ENCODE measurements at regions not wholly inside any gene's neighbourhood (a gene's known extent, or its start where the extent isn't known, plus 50 kb on each side); places are given as distances from the start of the nearest gene placed in this dataset.

GRCh38 chr2:45172760-45173392 is 163.6 kb upstream of the SIX2 start:
- no peak overlapping the region for H2BK12ac ChIP-seq (ENCODE audit: low read length in 2 of 2)
- peaks cover 11% of the 10 kb centered on the region for H3K4me1 ChIP-seq (ENCODE audit: control insufficient read depth, insufficient read depth, low read depth, low read length)
- no peak overlapping the region for H3K4ac ChIP-seq (ENCODE audit: low read depth in 1 of 2, low read length in 2 of 2)
- peaks cover 0 to 6% of the 10 kb centered on the region in 2 experiments for H3K27me3 ChIP-seq (ENCODE audit: control insufficient read depth in 1 of 2, insufficient read depth in 1 of 2, low read length in 2 of 2)
- DNase-seq: no peak
- no peak overlapping the region for H3K14ac ChIP-seq (ENCODE audit: low read length in 2 of 2)
- peak overlapping the region; percentile 19 for H3K9ac ChIP-seq (ENCODE audit: low read length)
- H2AK5ac ChIP-seq (ENCODE audit: low read length, severe bottlenecking): no peak overlapping the region
- no peak overlapping the region for H3K23ac ChIP-seq (ENCODE audit: low read length in 2 of 2)
- no peak overlapping the region for H3K4me2 ChIP-seq (ENCODE audit: low read length, poor library complexity, severe bottlenecking)
- no peak overlapping the region for H2BK120ac ChIP-seq (ENCODE audit: low read depth, low read length)
- peaks cover 5% of the 10 kb centered on the region for H3K79me1 ChIP-seq (replicated peaks; ENCODE audit: low read length, poor library complexity, severe bottlenecking)
- H2BK5ac ChIP-seq (ENCODE audit: low read depth, low read length, poor library complexity, severe bottlenecking): no peak overlapping the region
- 100% methylated on average over 1 of the region's 2 CpGs for WGBS
- no peak overlapping the region for H4K91ac ChIP-seq (ENCODE audit: low read length)
- H3K18ac ChIP-seq (ENCODE audit: low read depth in 1 of 2, low read length in 2 of 2): no peak overlapping the region
- no peak overlapping the region for H2BK15ac ChIP-seq (ENCODE audit: low read depth, poor library complexity, severe bottlenecking)
- H3K36me3 ChIP-seq (ENCODE audit: control insufficient read depth in 1 of 2, insufficient read depth in 2 of 2, low read depth in 1 of 2, low read length in 2 of 2): no peaks in the 10 kb centered on the region
- H3K9me3 ChIP-seq (ENCODE audit: control insufficient read depth, low read length): no peaks in the 10 kb centered on the region
- no peak overlapping the region for H2AFZ ChIP-seq (ENCODE audit: low read depth, low read length)
- peak overlapping the region; percentile 34 for H3K27ac ChIP-seq (ENCODE audit: low read length, poor library complexity, severe bottlenecking)
- no peak overlapping the region for H3K4me3 ChIP-seq (ENCODE audit: insufficient read depth in 1 of 2, low read depth in 1 of 2, low read length in 2 of 2)
- H4K8ac ChIP-seq (ENCODE audit: low read length): no peak overlapping the region

- no peaks in the 10 kb centered on the region for H3K36me3 ChIP-seq (ENCODE audit: control insufficient read depth in 1 of 2, insufficient read depth in 2 of 2, low read depth in 1 of 2, low read length in 2 of 2)
- 100% methylated on average over 1 of the region's 1 CpG for WGBS
These were observed 162.9 kb upstream of the SIX2 start for GRCh38 chr2:45172142-45172541.

DNA sequence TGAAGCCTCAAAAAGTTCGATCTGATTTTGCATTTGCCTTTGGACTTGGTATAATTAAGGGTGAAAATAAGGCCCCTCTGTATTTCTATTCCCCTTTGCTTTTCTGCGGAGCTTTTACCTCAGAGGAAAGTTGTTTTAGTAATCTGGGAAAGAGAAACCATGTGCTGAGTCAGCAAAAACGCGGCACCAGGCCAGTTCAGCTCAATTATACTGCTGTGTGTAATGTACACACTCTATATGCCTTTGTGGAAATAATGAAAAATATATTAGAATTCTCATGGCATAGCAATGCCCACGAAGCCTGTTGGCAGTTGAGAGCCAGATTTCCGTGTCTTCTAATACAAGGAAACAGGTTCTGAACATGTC is 161.9 kb upstream of the SIX2 start:
- 34% methylated on average over 4 of the region's 6 CpGs for WGBS
- Histone ChIP-seq H3K23ac (ENCODE audit: low read length in 2 of 2) (no peak overlapping the region), H3K18ac (ENCODE audit: low read depth in 1 of 2, low read length in 2 of 2) (no peak overlapping the region), H4K8ac (ENCODE audit: low read length) (no peak overlapping the region), H2AK5ac (ENCODE audit: low read length, severe bottlenecking) (no peak overlapping the region), H3K4me2 (ENCODE audit: low read length, poor library complexity, severe bottlenecking) (peak overlapping the region; percentile 72), H2BK12ac (ENCODE audit: low read length in 2 of 2) (no peak overlapping the region), H3K36me3 (ENCODE audit: control insufficient read depth in 1 of 2, insufficient read depth in 2 of 2, low read depth in 1 of 2, low read length in 2 of 2) (no peaks in the 10 kb centered on the region), H2BK15ac (ENCODE audit: low read depth, poor library complexity, severe bottlenecking) (no peak overlapping the region), H2BK5ac (ENCODE audit: low read depth, low read length, poor library complexity, severe bottlenecking) (no peak overlapping the region), H2AFZ (ENCODE audit: low read depth, low read length) (no peak overlapping the region), H3K9me3 (ENCODE audit: control insufficient read depth, low read length) (no peaks in the 10 kb centered on the region), H3K27ac (ENCODE audit: low read length, poor library complexity, severe bottlenecking) (peak overlapping the region; percentile 84), H2BK120ac (ENCODE audit: low read depth, low read length) (no peak overlapping the region), H3K79me1 (replicated peaks; ENCODE audit: low read length, poor library complexity, severe bottlenecking) (peaks cover 5% of the 10 kb centered on the region), H3K4me1 (ENCODE audit: control insufficient read depth, insufficient read depth, low read depth, low read length) (peaks cover 11% of the 10 kb centered on the region), H3K9ac (ENCODE audit: low read length) (no peak overlapping the region), H4K91ac (ENCODE audit: low read length) (no peak overlapping the region), H3K4ac (ENCODE audit: low read depth in 1 of 2, low read length in 2 of 2) (no peak overlapping the region), H3K14ac (ENCODE audit: low read length in 2 of 2) (no peak overlapping the region), H3K4me3 (ENCODE audit: insufficient read depth in 1 of 2, low read depth in 1 of 2, low read length in 2 of 2) (no peak overlapping the region), H3K27me3 (ENCODE audit: control insufficient read depth in 1 of 2, insufficient read depth in 1 of 2, low read length in 2 of 2) (peaks cover 0 to 11% of the 10 kb centered on the region in 2 experiments)
- DNase-seq: no peak

More at GRCh38 chr2:45172142-45172541, 162.9 kb upstream of the SIX2 start:
- no peak overlapping the region for H2AFZ ChIP-seq (ENCODE audit: low read depth, low read length)
- H3K27ac ChIP-seq (ENCODE audit: low read length, poor library complexity, severe bottlenecking): peak overlapping the region; percentile 34
- no peak overlapping the region for H3K14ac ChIP-seq (ENCODE audit: low read length in 2 of 2)
- peaks cover 0 to 11% of the 10 kb centered on the region in 2 experiments for H3K27me3 ChIP-seq (ENCODE audit: control insufficient read depth in 1 of 2, insufficient read depth in 1 of 2, low read length in 2 of 2)
- no peak overlapping the region for H2BK15ac ChIP-seq (ENCODE audit: low read depth, poor library complexity, severe bottlenecking)
- H4K91ac ChIP-seq (ENCODE audit: low read length): no peak overlapping the region
- H3K18ac ChIP-seq (ENCODE audit: low read depth in 1 of 2, low read length in 2 of 2): no peak overlapping the region
- H3K4me2 ChIP-seq (ENCODE audit: low read length, poor library complexity, severe bottlenecking): no peak overlapping the region
- no peak overlapping the region for H2BK120ac ChIP-seq (ENCODE audit: low read depth, low read length)
- H3K79me1 ChIP-seq (replicated peaks; ENCODE audit: low read length, poor library complexity, severe bottlenecking): peaks cover 5% of the 10 kb centered on the region
- peak overlapping the region; percentile 19 for H3K9ac ChIP-seq (ENCODE audit: low read length)
- no peak overlapping the region for H3K4ac ChIP-seq (ENCODE audit: low read depth in 1 of 2, low read length in 2 of 2)
- H2BK12ac ChIP-seq (ENCODE audit: low read length in 2 of 2): no peak overlapping the region
- peaks cover 11% of the 10 kb centered on the region for H3K4me1 ChIP-seq (ENCODE audit: control insufficient read depth, insufficient read depth, low read depth, low read length)
- no peak overlapping the region for H3K23ac ChIP-seq (ENCODE audit: low read length in 2 of 2)
- no peak overlapping the region for H2BK5ac ChIP-seq (ENCODE audit: low read depth, low read length, poor library complexity, severe bottlenecking)
- no peak overlapping the region for H4K8ac ChIP-seq (ENCODE audit: low read length)
- peak overlapping the region; percentile 7 for H2AK5ac ChIP-seq (ENCODE audit: low read length, severe bottlenecking)
- no peak for DNase-seq
- no peak overlapping the region for H3K4me3 ChIP-seq (ENCODE audit: insufficient read depth in 1 of 2, low read depth in 1 of 2, low read length in 2 of 2)
- no peaks in the 10 kb centered on the region for H3K9me3 ChIP-seq (ENCODE audit: control insufficient read depth, low read length)

DNA sequence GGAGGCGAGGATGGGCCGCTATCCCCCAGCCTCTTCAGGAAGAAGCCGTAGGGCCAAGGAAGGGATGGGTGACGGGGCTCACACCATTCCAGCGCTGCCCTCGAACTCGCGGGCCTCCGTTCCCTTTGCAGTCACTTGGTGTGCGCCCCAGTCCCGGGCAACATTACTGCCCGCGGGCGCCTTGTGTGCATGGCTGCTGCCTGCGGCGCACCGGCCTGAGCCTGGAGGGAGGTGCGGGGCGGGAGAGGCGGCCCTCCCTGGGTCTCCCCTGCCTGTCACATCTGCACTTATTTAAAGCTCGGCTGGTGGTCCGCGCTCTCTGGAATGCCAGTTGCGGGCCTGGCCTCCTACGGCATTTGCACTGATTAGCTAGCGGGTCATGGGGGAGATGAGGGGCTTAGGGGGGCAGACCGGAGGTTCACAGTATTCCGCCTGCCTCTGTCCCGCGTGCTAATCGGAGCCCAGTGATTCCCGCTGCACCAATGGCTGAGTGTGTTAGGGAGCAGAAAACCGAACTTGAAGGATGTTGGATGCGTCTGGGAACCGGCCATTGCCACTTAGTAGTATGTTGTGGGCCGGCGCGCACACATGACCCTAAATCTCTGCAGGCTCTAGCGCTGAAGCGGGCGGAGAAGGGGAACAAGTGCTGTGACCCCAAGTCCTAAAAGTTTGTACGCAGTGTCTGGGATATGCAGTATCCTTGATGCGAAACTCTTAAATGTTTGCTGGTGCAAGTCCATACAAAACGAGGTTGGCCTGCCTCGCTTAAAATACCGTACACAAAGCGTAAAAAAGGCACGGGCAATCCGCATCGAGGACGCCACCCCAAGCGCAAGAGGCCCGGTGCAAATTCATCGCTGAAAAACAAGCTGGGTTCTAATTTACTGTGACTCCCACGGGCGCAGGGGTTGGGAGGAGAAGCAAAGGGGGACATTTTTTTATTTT is 161.2 kb upstream of the SIX2 start:
- H3K36me3 ChIP-seq (ENCODE audit: control insufficient read depth in 1 of 2, insufficient read depth in 2 of 2, low read depth in 1 of 2, low read length in 2 of 2): no peaks in the 10 kb centered on the region
- H3K9me3 ChIP-seq (ENCODE audit: control insufficient read depth, low read length): no peaks in the 10 kb centered on the region
- peak overlapping the region; percentile 16 for H2BK15ac ChIP-seq (ENCODE audit: low read depth, poor library complexity, severe bottlenecking)
- peaks cover 11% of the 10 kb centered on the region for H3K4me1 ChIP-seq (ENCODE audit: control insufficient read depth, insufficient read depth, low read depth, low read length)
- H3K4me3 ChIP-seq (ENCODE audit: insufficient read depth in 1 of 2, low read depth in 1 of 2, low read length in 2 of 2): peak overlapping the region; percentile 78 to 80
- H2AK5ac ChIP-seq (ENCODE audit: low read length, severe bottlenecking): no peak overlapping the region
- no peak overlapping the region for H3K14ac ChIP-seq (ENCODE audit: low read length in 2 of 2)
- peak; percentile 15 for DNase-seq
- no peak overlapping the region for H3K4ac ChIP-seq (ENCODE audit: low read depth in 1 of 2, low read length in 2 of 2)
- H2BK5ac ChIP-seq (ENCODE audit: low read depth, low read length, poor library complexity, severe bottlenecking): peak overlapping the region; percentile 91
- H2BK120ac ChIP-seq (ENCODE audit: low read depth, low read length): no peak overlapping the region
- 10% methylated on average over 56 of the region's 56 CpGs for WGBS
- H3K9ac ChIP-seq (ENCODE audit: low read length): peak overlapping the region; percentile 83
- peaks cover 5% of the 10 kb centered on the region for H3K79me1 ChIP-seq (replicated peaks; ENCODE audit: low read length, poor library complexity, severe bottlenecking)
- peak overlapping the region; percentile 72 for H3K4me2 ChIP-seq (ENCODE audit: low read length, poor library complexity, severe bottlenecking)
- H4K8ac ChIP-seq (ENCODE audit: low read length): no peak overlapping the region
- peak overlapping the region; percentile 84 for H3K27ac ChIP-seq (ENCODE audit: low read length, poor library complexity, severe bottlenecking)
- no peak overlapping the region for H3K23ac ChIP-seq (ENCODE audit: low read length in 2 of 2)
- no peak overlapping the region for H2BK12ac ChIP-seq (ENCODE audit: low read length in 2 of 2)
- H3K27me3 ChIP-seq (ENCODE audit: control insufficient read depth in 1 of 2, insufficient read depth in 1 of 2, low read length in 2 of 2): peaks cover 0 to 11% of the 10 kb centered on the region in 2 experiments
- no peak overlapping the region for H3K18ac ChIP-seq (ENCODE audit: low read depth in 1 of 2, low read length in 2 of 2)
- H4K91ac ChIP-seq (ENCODE audit: low read length): no peak overlapping the region
- H2AFZ ChIP-seq (ENCODE audit: low read depth, low read length): no peak overlapping the region
